GM19099 (cell line): ENCODE measurements at regions not wholly inside any gene's neighbourhood (a gene's known extent, or its start where the extent isn't known, plus 50 kb on each side); places are given as distances from the start of the nearest gene placed in this dataset.

ENCODE experiments used
- POLR2A ChIP-seq: IDR thresholded peaks from 3 replicates; pipeline ENCODE4 v1.6.1; 2011; ENCODE audit warnings: low read depth; ENCODE audit not compliant: insufficient read length; ENCODE audit errors: extremely low read depth

GRCh38 chr2:230642966-230643365 is 69.7 kb upstream of the CAB39 start:
- no peak for TF ChIP-seq POLR2A

- TF ChIP-seq POLR2A: peak; percentile 30
Measured at GRCh38 chr2:230643576-230644291, 68.9 kb upstream of the CAB39 start.

GRCh38 chr2:230644356-230644935 is 68.2 kb upstream of the CAB39 start:
- TF ChIP-seq POLR2A: no peak

- no peak for TF ChIP-seq POLR2A
Measured at GRCh38 chr2:230648356-230648755, 64.3 kb upstream of the CAB39 start.

- TF ChIP-seq POLR2A: no peak
Measured at GRCh38 chr2:230650585-230651137, 62.0 kb upstream of the CAB39 start.

GRCh38 chr2:230654057-230654456 is 58.6 kb upstream of the CAB39 start:
- TF ChIP-seq POLR2A: no peak

- TF ChIP-seq POLR2A: no peak
Measured at GRCh38 chr2:230657462-230657861, 55.2 kb upstream of the CAB39 start.

GRCh38 chr2:230657906-230658305 is 54.7 kb upstream of the CAB39 start:
- TF ChIP-seq POLR2A: no peak

GRCh38 chr2:230658577-230658876 is 54.1 kb upstream of the CAB39 start:
- no peak for TF ChIP-seq POLR2A

- TF ChIP-seq POLR2A: no peak
Measured at GRCh38 chr2:230658877-230659652, 53.6 kb upstream of the CAB39 start.

- no peak for TF ChIP-seq POLR2A
Measured at GRCh38 chr2:230660294-230661060, 52.2 kb upstream of the CAB39 start.

- TF ChIP-seq POLR2A: peak; percentile 30
Measured at GRCh38 chr2:230661072-230661957, 51.3 kb upstream of the CAB39 start.
